ENCODE measurements at regions not wholly inside any gene's neighbourhood (a gene's known extent, or its start where the extent isn't known, plus 50 kb on each side); places are given as distances from the start of the nearest gene placed in this dataset.

GRCh38 chr6:165881806-165882205 is 218.8 kb upstream of the PDE10A start:
- Histone ChIP-seq H3K27me3 (no peaks in the 10 kb centered on the region), H3K4me3 (no peak overlapping the region), H3K9me3 (no peaks in the 10 kb centered on the region), H3K27ac (no peak overlapping the region), H3K4me1 (no peaks in the 10 kb centered on the region), H3K36me3 (no peaks in the 10 kb centered on the region)
- ATAC-seq (no peak), DNase-seq (no peak)
- no peak for TF ChIP-seq POLR2A (IDR thresholded peaks at IDR 0.05)
- TF ChIP-seq CTCF (IDR thresholded peaks at IDR 0.05 in 4 of 5, conservative IDR thresholded peaks at IDR 0.05 in 1 of 5), result no peak
- intact Hi-C loops (cut with DNase I; ENCODE audit: low total_unique reads) (loop anchor here (5.0 kb wide), 1 partner anchor 215 kb away; no protein-coding TSS in a partner anchor), in situ Hi-C loops (cut with MboI; ENCODE audit: low sequenced_read_pairs in 4 of 4) (loop anchor here in 3 of 4 donors (5.0 to 10.0 kb wide), 2 partner anchors 213 to 215 kb away; no protein-coding TSS in a partner anchor)

- Histone ChIP-seq H3K27me3 (no peaks in the 10 kb centered on the region), H3K9me3 (no peaks in the 10 kb centered on the region), H3K36me3 (no peaks in the 10 kb centered on the region), H3K27ac (no peak overlapping the region), H3K4me1 (no peaks in the 10 kb centered on the region), H3K4me3 (no peak overlapping the region)
- TF ChIP-seq CTCF (IDR thresholded peaks at IDR 0.05 in 4 of 5, conservative IDR thresholded peaks at IDR 0.05 in 1 of 5) (no peak), POLR2A (IDR thresholded peaks at IDR 0.05) (no peak)
- intact Hi-C loops (cut with DNase I; ENCODE audit: low total_unique reads), result loop anchor here (5.0 kb wide), 1 partner anchor 217 kb away; no protein-coding TSS in a partner anchor
- DNase-seq (no peak), ATAC-seq (no peak)
- in situ Hi-C loops (cut with MboI; ENCODE audit: low sequenced_read_pairs in 4 of 4), result loop anchor here in 3 of 4 donors (5.0 to 10.0 kb wide), 2 partner anchors 214 to 217 kb away; no protein-coding TSS in a partner anchor
These were observed 217.6 kb upstream of the PDE10A start for GRCh38 chr6:165880686-165881085.

GRCh38 chr6:165877773-165878172 is 214.7 kb upstream of the PDE10A start:
- Histone ChIP-seq H3K36me3 (no peaks in the 10 kb centered on the region), H3K4me3 (no peak overlapping the region), H3K27ac (no peak overlapping the region), H3K4me1 (no peaks in the 10 kb centered on the region), H3K9me3 (no peaks in the 10 kb centered on the region), H3K27me3 (no peaks in the 10 kb centered on the region)
- DNase-seq, result no peak
- no peak for TF ChIP-seq CTCF (IDR thresholded peaks at IDR 0.05 in 4 of 5, conservative IDR thresholded peaks at IDR 0.05 in 1 of 5)
- TF ChIP-seq POLR2A (IDR thresholded peaks at IDR 0.05), result no peak
- in situ Hi-C loops (cut with MboI; ENCODE audit: low sequenced_read_pairs in 4 of 4) (no loop called here), intact Hi-C loops (cut with DNase I; ENCODE audit: low total_unique reads) (loop anchor here (2.0 kb wide), 1 partner anchor 63 kb away; no protein-coding TSS in a partner anchor)
- ATAC-seq, result no peak

GRCh38 chr6:165877192-165877591 is 214.2 kb upstream of the PDE10A start:
- in situ Hi-C loops (cut with MboI; ENCODE audit: low sequenced_read_pairs in 4 of 4), result no loop called here
- TF ChIP-seq POLR2A (IDR thresholded peaks at IDR 0.05), result no peak
- no peak for TF ChIP-seq CTCF (IDR thresholded peaks at IDR 0.05 in 4 of 5, conservative IDR thresholded peaks at IDR 0.05 in 1 of 5)
- ATAC-seq (no peak), DNase-seq (no peak)
- H3K36me3 ChIP-seq, result no peaks in the 10 kb centered on the region
- H3K27me3 ChIP-seq, result no peaks in the 10 kb centered on the region
- no peaks in the 10 kb centered on the region for H3K4me1 ChIP-seq
- intact Hi-C loops (cut with DNase I; ENCODE audit: low total_unique reads), result loop anchor here (2.0 kb wide), 1 partner anchor 62 kb away; no protein-coding TSS in a partner anchor
- no peaks in the 10 kb centered on the region for H3K9me3 ChIP-seq
- H3K27ac ChIP-seq, result peak overlapping the region in 1 of 4 donors; percentile 48
- no peak overlapping the region for H3K4me3 ChIP-seq

GRCh38 chr6:165876588-165876987 is 213.5 kb upstream of the PDE10A start:
- TF ChIP-seq POLR2A (IDR thresholded peaks at IDR 0.05) (no peak), CTCF (IDR thresholded peaks at IDR 0.05 in 4 of 5, conservative IDR thresholded peaks at IDR 0.05 in 1 of 5) (no peak)
- H3K27ac ChIP-seq, result peak overlapping the region in 1 of 4 donors; percentile 48
- H3K36me3 ChIP-seq, result no peaks in the 10 kb centered on the region
- in situ Hi-C loops (cut with MboI; ENCODE audit: low sequenced_read_pairs in 4 of 4), result no loop called here
- H3K9me3 ChIP-seq, result no peaks in the 10 kb centered on the region
- intact Hi-C loops (cut with DNase I; ENCODE audit: low total_unique reads), result loop anchor here (2.0 kb wide), 1 partner anchor 62 kb away; no protein-coding TSS in a partner anchor
- DNase-seq, result peak; percentile 10 to 23
- H3K4me1 ChIP-seq, result no peaks in the 10 kb centered on the region
- no peaks in the 10 kb centered on the region for H3K27me3 ChIP-seq
- H3K4me3 ChIP-seq, result no peak overlapping the region
- ATAC-seq, result peak; percentile 58 to 72

Data from gastrocnemius medialis (tissue), 4 donors.